NCI-H69 (cell line): ENCODE measurements at regions not wholly inside any gene's neighbourhood (a gene's known extent, or its start where the extent isn't known, plus 50 kb on each side); places are given as distances from the start of the nearest gene placed in this dataset.
"Not testable (repeated sequence)": the region's sequence is repeated elsewhere in the genome, so short reads cannot be mapped to it uniquely, and the experiment has no call there.

ENCODE experiments used
- DNase-seq: peaks from one replicate; lab custom pipeline; 2025; lab: John Stamatoyannopoulos, UW

- peak; percentile 55 for DNase-seq
These were observed 128.1 kb upstream of the UNC5B start for GRCh38 chr10:71084061-71084817.

- DNase-seq: no peak
These were observed 127.6 kb upstream of the UNC5B start for GRCh38 chr10:71084818-71085126.

- peak; percentile 32 for DNase-seq
These were observed 126.5 kb upstream of the UNC5B start for GRCh38 chr10:71085689-71086438.

GRCh38 chr10:71086439-71087080 is 125.8 kb upstream of the UNC5B start:
- peak; percentile 83 for DNase-seq

- DNase-seq: peak; percentile 11
These were observed 124.7 kb upstream of the UNC5B start for GRCh38 chr10:71087622-71088021.

- DNase-seq: no peak
These were observed 124.3 kb upstream of the UNC5B start for GRCh38 chr10:71088054-71088453.

DNA sequence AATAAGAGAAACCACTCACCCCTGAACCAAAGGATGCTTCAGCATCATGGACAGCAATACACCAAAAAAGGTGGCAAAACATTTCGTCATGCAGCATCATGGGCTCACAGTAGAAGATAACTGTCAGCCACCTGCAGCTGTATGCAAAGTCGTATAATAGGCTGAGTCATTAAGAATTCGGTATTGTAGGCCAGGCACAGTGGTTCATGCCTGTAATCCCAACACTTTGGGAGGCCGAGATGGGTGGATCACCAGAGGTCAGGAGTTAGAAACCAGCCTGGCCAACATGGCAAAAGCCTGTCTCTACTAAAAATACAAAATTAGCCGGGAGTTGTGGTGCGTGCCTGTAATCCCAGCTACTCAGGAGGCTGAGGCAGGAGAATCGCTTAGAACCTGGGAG is 123.8 kb upstream of the UNC5B start:
- DNase-seq: not testable (repeated sequence)

GRCh38 chr10:71089162-71089561 is 123.2 kb upstream of the UNC5B start:
- no peak for DNase-seq

DNA sequence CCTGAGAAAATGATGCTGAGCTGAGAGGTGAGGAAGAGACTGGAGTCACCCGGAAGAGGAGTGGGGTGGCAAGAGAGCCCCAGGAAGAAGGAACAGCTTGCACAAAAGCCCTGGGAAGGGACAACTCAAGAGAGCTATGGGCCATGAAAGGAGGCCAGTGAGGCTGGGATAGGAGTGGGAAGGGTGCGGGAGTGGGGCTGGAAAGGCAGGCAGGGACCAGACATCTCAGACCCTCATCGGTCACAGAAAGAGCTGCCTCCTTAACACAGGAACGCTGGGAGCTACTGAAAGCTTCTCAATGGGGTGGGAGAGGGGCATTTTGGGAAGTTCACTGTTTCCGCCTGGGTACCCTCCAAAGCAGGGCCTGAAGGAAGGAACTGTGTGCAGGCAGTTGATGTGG is 122.0 kb upstream of the UNC5B start:
- no peak for DNase-seq

- no peak for DNase-seq
These were observed 121.6 kb upstream of the UNC5B start for GRCh38 chr10:71090801-71091200.

DNA sequence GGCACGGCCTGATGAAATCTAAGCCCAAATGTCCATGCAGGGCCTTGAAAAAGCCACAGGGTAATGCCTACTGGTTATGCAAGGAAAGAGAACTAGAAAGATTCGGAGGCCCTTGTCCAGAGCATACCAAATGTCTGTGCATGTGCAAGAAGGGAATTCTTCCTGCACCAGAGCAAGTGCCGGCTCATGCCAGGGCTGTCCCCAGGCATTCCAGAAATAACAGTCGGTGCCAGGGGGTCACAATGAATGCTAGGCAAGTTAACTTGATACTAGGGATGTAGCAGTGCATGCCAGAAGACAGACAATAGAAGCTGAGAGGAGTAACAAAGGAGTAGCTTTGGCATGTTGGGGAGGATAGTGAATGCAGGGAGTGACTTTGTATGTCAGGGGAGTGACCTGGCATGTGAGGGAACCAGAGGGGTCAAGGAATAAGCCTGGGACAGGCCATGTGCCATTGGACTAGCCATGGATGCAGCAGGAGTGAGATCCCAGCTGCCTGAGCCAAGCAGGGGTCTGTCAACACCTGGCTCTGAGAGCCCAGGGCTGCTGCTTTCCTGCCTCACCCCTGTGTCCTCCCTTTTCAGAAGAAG is 119.5 kb upstream of the UNC5B start:
- DNase-seq: peak; percentile 14

DNA sequence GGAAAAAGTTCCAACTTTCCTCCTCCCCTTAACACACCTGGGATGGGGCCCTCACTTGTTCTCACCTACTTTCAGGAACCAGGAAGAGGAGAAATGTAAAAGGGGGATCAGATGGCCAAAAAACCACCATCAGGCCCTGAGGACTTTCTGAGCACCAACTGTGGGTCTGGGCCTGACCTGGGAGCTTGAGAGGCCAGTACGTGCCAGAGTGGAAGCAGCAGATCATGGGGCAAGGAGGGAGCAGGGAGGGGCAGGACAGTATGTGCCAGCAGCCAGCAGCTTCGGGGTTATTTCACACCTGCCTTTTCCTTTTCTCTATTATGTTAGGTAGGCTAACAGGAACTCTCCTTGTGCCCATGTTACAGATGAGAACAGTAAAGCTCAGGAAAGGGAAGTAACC is 118.8 kb upstream of the UNC5B start:
- DNase-seq: no peak

DNA sequence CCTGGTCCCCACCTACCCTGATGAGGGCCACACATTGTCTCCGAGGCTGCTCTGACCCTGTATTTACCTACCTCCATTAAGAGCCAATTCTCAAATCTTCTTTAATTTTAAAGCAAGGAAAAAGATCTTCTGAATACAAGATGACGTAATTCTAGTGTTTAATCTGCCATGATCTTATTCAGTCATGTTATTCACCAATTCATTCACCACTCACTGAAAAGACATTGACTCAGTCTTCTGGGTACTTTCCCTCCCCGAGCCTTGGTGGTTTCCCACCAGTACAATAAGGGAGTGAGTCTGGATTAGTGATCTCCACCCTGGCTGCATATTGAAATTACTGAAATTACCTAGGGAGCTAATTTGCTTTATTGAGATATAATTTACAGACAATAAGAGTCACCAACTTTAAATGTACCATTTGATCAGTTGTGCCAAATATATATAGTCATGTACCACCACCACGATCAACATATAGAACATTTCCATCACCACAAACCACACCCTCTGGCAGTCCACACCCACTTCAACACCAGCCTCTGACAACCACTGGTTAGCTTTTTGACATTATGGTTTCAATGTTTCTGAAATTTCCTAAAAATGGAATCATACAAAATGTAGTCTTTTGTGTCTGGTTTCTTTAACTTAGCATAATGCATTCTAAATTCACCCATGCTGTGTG is 117.5 kb upstream of the UNC5B start:
- DNase-seq: no peak

DNA sequence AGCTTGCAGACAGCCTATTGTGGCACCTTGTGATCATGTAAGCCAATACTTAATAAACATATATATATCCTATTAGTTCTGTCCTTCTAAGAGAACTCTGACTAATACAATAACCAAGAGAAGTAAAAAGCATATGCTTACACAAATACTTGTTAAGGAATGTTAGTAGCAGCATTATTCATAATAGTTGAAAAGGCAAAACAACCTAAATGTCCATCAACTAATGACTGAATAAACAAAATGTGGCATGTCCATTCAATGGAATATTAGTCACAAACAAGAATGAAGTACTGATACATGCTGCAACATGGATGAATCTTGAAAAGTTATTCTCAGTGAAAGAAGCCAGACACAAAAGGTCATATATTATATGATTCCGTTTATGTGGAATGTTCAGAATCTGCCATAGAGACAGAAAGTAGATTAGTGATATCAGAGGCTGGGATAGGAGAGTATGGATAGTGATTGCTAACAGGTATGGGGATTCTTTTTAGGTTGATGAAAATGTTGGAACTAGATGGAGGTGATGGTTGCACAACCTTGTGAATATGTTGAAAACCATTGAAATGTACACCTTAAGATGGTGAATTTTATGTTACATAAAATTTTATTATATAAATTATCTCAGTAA is 112.5 kb upstream of the UNC5B start:
- no peak for DNase-seq

DNA sequence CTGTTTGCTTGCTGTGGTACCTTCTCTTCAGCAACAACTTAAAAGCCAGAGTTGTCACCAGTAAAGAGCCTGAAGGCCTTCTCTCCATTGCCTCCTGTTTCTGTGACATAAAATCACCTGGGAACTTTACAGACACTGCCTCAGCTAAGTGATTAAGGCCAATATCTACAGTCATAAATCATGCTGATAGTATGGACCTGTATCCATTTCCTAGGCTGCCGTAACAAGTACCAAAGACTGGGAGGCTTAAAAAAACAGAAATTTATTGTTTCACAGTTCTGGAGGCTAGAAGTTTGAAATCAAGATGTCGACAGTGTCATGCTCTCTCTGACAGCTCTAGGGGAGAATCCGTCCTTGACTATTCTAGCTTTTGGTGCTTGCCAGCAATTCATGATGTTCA is 108.4 kb upstream of the UNC5B start:
- DNase-seq: no peak

DNA sequence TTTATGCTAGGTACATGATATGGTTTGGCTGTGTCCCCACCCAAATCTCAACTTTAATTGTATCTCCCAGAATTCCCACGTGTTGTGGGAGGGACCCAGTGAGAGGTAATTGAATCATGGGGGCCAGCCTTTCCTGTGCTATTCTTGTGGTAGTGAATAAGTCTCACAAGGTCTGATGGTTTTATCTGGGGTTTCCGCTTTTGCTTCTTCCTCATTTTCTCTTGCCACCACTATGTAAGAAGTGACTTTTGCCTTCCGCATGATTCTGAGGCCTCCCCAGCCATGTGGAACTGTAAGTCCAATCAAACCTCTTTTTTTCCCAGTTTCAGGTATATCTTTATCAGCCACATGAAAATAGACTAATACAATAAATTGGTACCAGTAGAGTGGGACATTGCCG is 106.2 kb upstream of the UNC5B start:
- DNase-seq: not testable (repeated sequence)

DNA sequence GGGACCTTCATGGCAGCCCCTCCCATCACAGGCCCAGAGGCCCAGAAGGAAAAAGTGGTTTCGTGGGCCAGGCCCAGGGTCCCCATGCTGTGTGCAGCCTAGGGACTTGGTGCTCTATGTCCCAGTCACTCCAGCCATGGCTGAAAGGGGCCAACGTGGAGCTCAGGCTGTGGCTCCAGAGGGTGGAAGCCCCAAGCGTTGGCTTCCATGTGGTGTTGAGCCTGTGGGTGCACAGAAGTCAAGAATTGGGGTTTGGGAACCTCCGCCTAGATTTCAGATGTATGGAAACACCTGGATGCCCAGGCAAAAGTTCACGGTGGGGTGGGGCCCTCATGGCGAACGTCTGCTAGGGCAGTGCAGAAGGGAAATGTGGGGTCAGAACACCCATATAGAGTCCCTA is 105.3 kb upstream of the UNC5B start:
- not testable (repeated sequence) for DNase-seq

- not testable (repeated sequence) for DNase-seq
These were observed 104.3 kb upstream of the UNC5B start for GRCh38 chr10:71108042-71108441.

- DNase-seq: no peak
These were observed 100.1 kb upstream of the UNC5B start for GRCh38 chr10:71112138-71112785.

DNA sequence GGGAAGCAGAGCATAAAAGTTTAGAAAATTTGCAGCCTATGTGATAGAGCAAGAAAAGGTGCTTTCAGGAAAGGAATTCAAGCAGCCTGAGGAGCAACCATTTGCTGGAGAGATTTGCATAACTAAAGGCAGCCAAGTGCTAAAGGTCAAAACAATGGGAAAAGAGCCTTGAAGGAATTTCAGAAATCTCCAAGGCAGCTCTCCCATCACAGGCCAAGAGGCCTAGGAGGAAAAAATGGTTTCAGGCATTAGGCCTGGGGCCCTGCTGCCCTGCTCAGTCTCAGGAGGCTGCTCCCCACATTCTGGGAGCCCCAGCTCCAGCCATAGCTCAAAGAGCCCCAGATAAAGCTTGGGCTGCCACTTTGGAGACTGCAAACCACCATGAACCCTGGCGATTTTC is 95.9 kb upstream of the UNC5B start:
- no peak for DNase-seq

- not testable (repeated sequence) for DNase-seq
These were observed 94.8 kb upstream of the UNC5B start for GRCh38 chr10:71117589-71117988.
